ENCODE measurements at regions not wholly inside any gene's neighbourhood (a gene's known extent, or its start where the extent isn't known, plus 50 kb on each side); places are given as distances from the start of the nearest gene placed in this dataset.
"Not testable (repeated sequence)": the region's sequence is repeated elsewhere in the genome, so short reads cannot be mapped to it uniquely, and the experiment has no call there.

- not testable (repeated sequence) for H3K4me2 ChIP-seq (ENCODE audit: low read length); H3K4me3 ChIP-seq (ENCODE audit: low read length); H3F3A ChIP-seq (ENCODE audit: insufficient read depth, low read length, poor library complexity, severe bottlenecking); H3K79me2 ChIP-seq (replicated peaks; ENCODE audit: insufficient read depth, low read length); H2AFZ ChIP-seq (ENCODE audit: low read depth, low read length); H4K20me1 ChIP-seq (ENCODE audit: insufficient read depth); H3K36me3 ChIP-seq (ENCODE audit: insufficient read depth, low read length); H3K27me3 ChIP-seq (ENCODE audit: insufficient read depth, low read depth, low read length); H3K27ac ChIP-seq (ENCODE audit: low read length); H3K9me3 ChIP-seq (ENCODE audit: low read length); H3K9me2 ChIP-seq (ENCODE audit: insufficient read depth, low read length); H3K9ac ChIP-seq (ENCODE audit: low read length)
Measured at GRCh38 chr9:97130864-97131263, 91.9 kb upstream of the CTSV start.

GRCh38 chr9:97130387-97130786, 91.4 kb upstream of the CTSV start:
- H3K36me3 ChIP-seq (ENCODE audit: insufficient read depth, low read length); H3K4me3 ChIP-seq (ENCODE audit: low read length): not testable (repeated sequence)

DNA sequence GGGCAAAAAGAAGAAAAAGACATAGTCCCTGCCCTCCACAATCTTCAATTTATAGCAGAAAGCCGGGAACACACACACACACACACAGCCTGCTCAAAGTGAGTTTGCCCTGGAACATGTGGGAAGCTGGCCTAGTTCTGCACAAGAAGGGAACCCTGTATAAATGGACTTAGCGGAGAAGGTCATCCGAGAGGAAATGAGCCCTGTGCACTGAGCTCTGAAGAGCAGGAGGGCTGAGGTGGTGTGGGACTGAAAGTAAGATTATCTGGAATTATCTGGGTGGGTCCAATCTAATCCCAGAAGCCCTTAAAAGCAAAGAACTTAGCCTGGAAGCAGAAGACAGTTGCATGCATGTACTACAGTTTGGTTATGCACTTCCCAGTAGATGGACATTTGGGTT, 90.0 kb upstream of the CTSV start:
- Histone ChIP-seq H3F3A (ENCODE audit: insufficient read depth, low read length, poor library complexity, severe bottlenecking) (no peaks in the 10 kb centered on the region), H3K9me3 (ENCODE audit: low read length) (no peaks in the 10 kb centered on the region), H3K27me3 (ENCODE audit: insufficient read depth, low read depth, low read length) (no peaks in the 10 kb centered on the region), H3K4me3 (ENCODE audit: low read length) (no peak overlapping the region), H3K36me3 (ENCODE audit: insufficient read depth, low read length) (no peaks in the 10 kb centered on the region), H3K9ac (ENCODE audit: low read length) (no peak overlapping the region), H3K79me2 (replicated peaks; ENCODE audit: insufficient read depth, low read length) (no peaks in the 10 kb centered on the region), H2AFZ (ENCODE audit: low read depth, low read length) (no peak overlapping the region), H3K9me2 (ENCODE audit: insufficient read depth, low read length) (no peaks in the 10 kb centered on the region), H4K20me1 (ENCODE audit: insufficient read depth) (no peaks in the 10 kb centered on the region), H3K27ac (ENCODE audit: low read length) (no peak overlapping the region), H3K4me2 (ENCODE audit: low read length) (no peak overlapping the region)
- TF ChIP-seq MXI1 (conservative IDR thresholded peaks at IDR 0.05; ENCODE audit: poor library complexity, severe bottlenecking) (no peak), EZH2 (IDR thresholded peaks at IDR 0.05; ENCODE audit: borderline replicate concordance, insufficient read depth, low read length, poor library complexity, severe bottlenecking) (no peak), RAD21 (conservative IDR thresholded peaks at IDR 0.05) (no peak), SMC3 (conservative IDR thresholded peaks at IDR 0.05; ENCODE audit: poor library complexity) (no peak), REST (IDR thresholded peaks at IDR 0.05; ENCODE audit: borderline replicate concordance) (no peak), CTCF (IDR thresholded peaks at IDR 0.05; ENCODE audit: poor library complexity, severe bottlenecking) (no peak), POLR2AphosphoS5 (IDR thresholded peaks at IDR 0.05) (no peak), TAF1 (IDR thresholded peaks at IDR 0.05; ENCODE audit: low read depth) (no peak), EP300 (conservative IDR thresholded peaks at IDR 0.05; ENCODE audit: poor library complexity, severe bottlenecking) (no peak)

More at GRCh38 chr9:97130387-97130786, 91.4 kb upstream of the CTSV start:
- not testable (repeated sequence) for H2AFZ ChIP-seq (ENCODE audit: low read depth, low read length); H3K27ac ChIP-seq (ENCODE audit: low read length); H3K9me2 ChIP-seq (ENCODE audit: insufficient read depth, low read length); H4K20me1 ChIP-seq (ENCODE audit: insufficient read depth); H3F3A ChIP-seq (ENCODE audit: insufficient read depth, low read length, poor library complexity, severe bottlenecking); H3K27me3 ChIP-seq (ENCODE audit: insufficient read depth, low read depth, low read length); H3K9me3 ChIP-seq (ENCODE audit: low read length); H3K79me2 ChIP-seq (replicated peaks; ENCODE audit: insufficient read depth, low read length); H3K9ac ChIP-seq (ENCODE audit: low read length); H3K4me2 ChIP-seq (ENCODE audit: low read length)

Measured in neural cell (in vitro differentiated cells).